Osteocyte (in vitro differentiated cells): ENCODE measurements at regions not wholly inside any gene's neighbourhood (a gene's known extent, or its start where the extent isn't known, plus 50 kb on each side); places are given as distances from the start of the nearest gene placed in this dataset.

Source experiments
- DNase-seq: peaks from one replicate; pipeline ENCODE4 v3.0.0; 2021; ENCODE audit warnings: mixed read lengths; ENCODE audit not compliant: unreplicated experiment; ENCODE audit errors: extremely low spot score
- H3K27ac Mint-ChIP-seq: one replicate; pipeline ENCODE4 v1.8.0; 2021; ENCODE audit warnings: mild to moderate bottlenecking, mixed read lengths; ENCODE audit not compliant: unreplicated experiment
- H3K27me3 Mint-ChIP-seq: one replicate; pipeline ENCODE4 v1.8.0; 2021; ENCODE audit warnings: mixed read lengths; ENCODE audit not compliant: unreplicated experiment
- H3K36me3 Mint-ChIP-seq: one replicate; pipeline ENCODE4 v1.8.0; 2021; ENCODE audit warnings: mixed read lengths; ENCODE audit not compliant: unreplicated experiment
- H3K4me1 Mint-ChIP-seq: one replicate; pipeline ENCODE4 v1.8.0; 2021; ENCODE audit warnings: mixed read lengths; ENCODE audit not compliant: unreplicated experiment
- H3K4me3 Mint-ChIP-seq: one replicate; pipeline ENCODE4 v1.8.0; 2021; ENCODE audit warnings: mild to moderate bottlenecking, moderate library complexity, mixed read lengths; ENCODE audit not compliant: unreplicated experiment
- H3K9me3 Mint-ChIP-seq: one replicate; pipeline ENCODE4 v1.8.0; 2021; ENCODE audit warnings: mixed read lengths; ENCODE audit not compliant: unreplicated experiment
- TF ChIP-seq, protein P1 (sequence below): fragments of 200-600 bp; sonication (generic); IDR thresholded peaks from 2 replicates; pipeline ENCODE4 v1.5.0; 2021; ENCODE audit warnings: antibody characterized with exemption, mild to moderate bottlenecking, moderate library complexity

GRCh38 chr15:87263871-87264270 lies 992.7 kb downstream of the NTRK3 start:
- Mint-ChIP-seq H3K27me3 (no peaks in the 10 kb centered on the region), H3K36me3 (no peaks in the 10 kb centered on the region), H3K4me3 (no peak overlapping the region), H3K4me1 (no peaks in the 10 kb centered on the region), H3K9me3 (peaks cover 43% of the 10 kb centered on the region), H3K27ac (no peak overlapping the region)
- TF ChIP-seq, protein P1, sequence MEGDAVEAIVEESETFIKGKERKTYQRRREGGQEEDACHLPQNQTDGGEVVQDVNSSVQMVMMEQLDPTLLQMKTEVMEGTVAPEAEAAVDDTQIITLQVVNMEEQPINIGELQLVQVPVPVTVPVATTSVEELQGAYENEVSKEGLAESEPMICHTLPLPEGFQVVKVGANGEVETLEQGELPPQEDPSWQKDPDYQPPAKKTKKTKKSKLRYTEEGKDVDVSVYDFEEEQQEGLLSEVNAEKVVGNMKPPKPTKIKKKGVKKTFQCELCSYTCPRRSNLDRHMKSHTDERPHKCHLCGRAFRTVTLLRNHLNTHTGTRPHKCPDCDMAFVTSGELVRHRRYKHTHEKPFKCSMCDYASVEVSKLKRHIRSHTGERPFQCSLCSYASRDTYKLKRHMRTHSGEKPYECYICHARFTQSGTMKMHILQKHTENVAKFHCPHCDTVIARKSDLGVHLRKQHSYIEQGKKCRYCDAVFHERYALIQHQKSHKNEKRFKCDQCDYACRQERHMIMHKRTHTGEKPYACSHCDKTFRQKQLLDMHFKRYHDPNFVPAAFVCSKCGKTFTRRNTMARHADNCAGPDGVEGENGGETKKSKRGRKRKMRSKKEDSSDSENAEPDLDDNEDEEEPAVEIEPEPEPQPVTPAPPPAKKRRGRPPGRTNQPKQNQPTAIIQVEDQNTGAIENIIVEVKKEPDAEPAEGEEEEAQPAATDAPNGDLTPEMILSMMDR = no peak
- no peak for DNase-seq

GRCh38 chr15:87263296-87263695 lies 993.2 kb downstream of the NTRK3 start:
- Mint-ChIP-seq H3K27me3 (no peaks in the 10 kb centered on the region), H3K4me3 (no peak overlapping the region), H3K36me3 (no peaks in the 10 kb centered on the region), H3K27ac (no peak overlapping the region), H3K4me1 (no peaks in the 10 kb centered on the region), H3K9me3 (peaks cover 48% of the 10 kb centered on the region)
- TF ChIP-seq, protein P1 = no peak
- DNase-seq = no peak

DNA sequence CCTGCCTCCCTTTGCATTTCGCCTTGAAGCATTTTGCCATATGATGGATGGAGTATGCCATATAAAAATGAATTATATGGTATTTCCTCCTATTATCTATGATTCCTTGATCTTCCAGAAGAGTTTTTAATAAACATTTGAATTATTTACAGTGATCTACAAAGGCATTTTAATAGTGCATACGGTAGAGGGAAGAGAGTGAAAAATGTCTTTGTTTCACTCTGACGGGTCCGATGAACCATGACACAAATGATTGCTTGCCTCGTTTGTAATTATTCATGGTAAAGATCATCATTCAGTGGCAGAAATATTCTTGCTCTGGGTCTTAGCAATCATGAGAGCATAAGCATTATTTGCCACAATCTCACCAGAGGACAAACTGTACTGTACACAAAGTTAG lies 1010.9 kb downstream of the NTRK3 start:
- H3K4me1 Mint-ChIP-seq = no peaks in the 10 kb centered on the region
- H3K27ac Mint-ChIP-seq = no peak overlapping the region
- H3K36me3 Mint-ChIP-seq = no peaks in the 10 kb centered on the region
- TF ChIP-seq, protein P1 = no peak
- no peaks in the 10 kb centered on the region for H3K27me3 Mint-ChIP-seq
- H3K4me3 Mint-ChIP-seq = no peak overlapping the region
- peaks cover 13% of the 10 kb centered on the region for H3K9me3 Mint-ChIP-seq
- DNase-seq = no peak

DNA sequence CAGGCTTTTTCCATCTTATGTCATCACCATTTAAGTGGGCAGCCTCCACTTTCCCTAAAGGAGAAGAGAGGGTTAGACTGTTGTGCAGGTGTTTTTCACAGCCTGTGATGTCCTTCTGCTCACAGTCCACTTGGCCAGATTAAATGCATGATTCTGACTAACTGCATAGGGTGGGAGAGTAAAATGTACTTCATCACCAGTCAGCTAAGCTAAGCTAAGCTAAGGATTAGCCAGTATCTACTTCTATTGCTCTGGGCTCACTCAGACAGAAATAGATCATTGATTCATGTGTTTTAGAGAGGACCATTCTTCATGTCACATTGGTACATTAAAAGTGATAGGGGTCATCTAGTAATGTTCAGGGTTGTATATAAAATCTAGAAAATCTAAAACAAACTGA lies 1013.1 kb downstream of the NTRK3 start:
- Mint-ChIP-seq H3K36me3 (no peaks in the 10 kb centered on the region), H3K27me3 (no peaks in the 10 kb centered on the region), H3K4me1 (no peaks in the 10 kb centered on the region), H3K9me3 (peaks cover 13% of the 10 kb centered on the region), H3K4me3 (no peak overlapping the region), H3K27ac (no peak overlapping the region)
- DNase-seq = no peak
- TF ChIP-seq, protein P1 = no peak

DNA sequence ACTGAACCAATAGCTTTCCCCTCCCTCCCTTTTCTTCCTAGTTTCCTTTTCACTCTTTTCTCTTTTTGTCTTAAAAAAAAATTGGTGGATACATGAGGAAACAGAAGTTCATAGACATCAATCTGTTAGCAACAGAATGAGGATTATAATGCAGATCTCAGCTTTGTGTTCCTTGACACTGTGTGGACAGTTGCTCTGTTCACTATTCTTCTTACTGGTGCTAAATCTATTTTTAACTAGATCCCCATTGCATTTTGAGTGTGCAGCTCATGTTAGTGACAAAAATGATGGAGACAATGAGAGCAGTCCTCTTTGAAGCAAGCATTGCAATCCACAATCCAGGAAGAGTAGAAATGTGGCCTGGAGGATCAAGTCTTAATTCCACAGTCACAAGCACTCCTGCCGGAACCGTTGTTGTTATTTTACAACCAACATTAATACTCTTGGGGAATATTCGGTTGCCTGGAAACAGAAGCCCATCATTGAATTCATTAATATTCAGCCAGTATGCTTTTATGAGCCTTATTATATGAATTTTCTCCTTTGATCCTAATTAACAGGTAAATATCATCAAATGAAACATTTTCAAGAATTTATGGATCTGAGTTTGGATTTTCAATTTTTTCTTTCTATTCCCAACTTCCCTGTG lies 1016.8 kb downstream of the NTRK3 start:
- H3K27me3 Mint-ChIP-seq = no peaks in the 10 kb centered on the region
- no peak for DNase-seq
- H3K36me3 Mint-ChIP-seq = no peaks in the 10 kb centered on the region
- H3K4me1 Mint-ChIP-seq = no peaks in the 10 kb centered on the region
- peaks cover 20% of the 10 kb centered on the region for H3K9me3 Mint-ChIP-seq
- TF ChIP-seq, protein P1 = no peak
- no peak overlapping the region for H3K27ac Mint-ChIP-seq
- no peak overlapping the region for H3K4me3 Mint-ChIP-seq
